IPS-18a (cell line): ENCODE measurements at regions not wholly inside any gene's neighbourhood (a gene's known extent, or its start where the extent isn't known, plus 50 kb on each side); places are given as distances from the start of the nearest gene placed in this dataset.

Experiments
- H3K27ac ChIP-seq: one replicate; pipeline ENCODE4 v1.5.1; 2013; ENCODE audit warnings: low read length
- H3K27me3 ChIP-seq: one replicate; pipeline ENCODE4 v1.6.1; 2013; ENCODE audit warnings: mild to moderate bottlenecking, low read length; ENCODE audit not compliant: control insufficient read depth, insufficient read depth
- H3K36me3 ChIP-seq: one replicate; pipeline ENCODE4 v1.6.1; 2013; ENCODE audit warnings: low read depth, low read length; ENCODE audit not compliant: control insufficient read depth
- H3K4me1 ChIP-seq: one replicate; pipeline ENCODE4 v1.6.1; 2013; ENCODE audit warnings: low read depth, low read length; ENCODE audit not compliant: control insufficient read depth
- H3K4me3 ChIP-seq: one replicate; pipeline ENCODE4 v1.5.1; 2013; ENCODE audit warnings: low read length
- H3K9ac ChIP-seq: one replicate; pipeline ENCODE4 v1.6.1; 2013; ENCODE audit warnings: mild to moderate bottlenecking, low read length, moderate library complexity
- H3K9me3 ChIP-seq: one replicate; pipeline ENCODE4 v1.6.1; 2013; ENCODE audit warnings: low read depth, low read length; ENCODE audit not compliant: control insufficient read depth

DNA sequence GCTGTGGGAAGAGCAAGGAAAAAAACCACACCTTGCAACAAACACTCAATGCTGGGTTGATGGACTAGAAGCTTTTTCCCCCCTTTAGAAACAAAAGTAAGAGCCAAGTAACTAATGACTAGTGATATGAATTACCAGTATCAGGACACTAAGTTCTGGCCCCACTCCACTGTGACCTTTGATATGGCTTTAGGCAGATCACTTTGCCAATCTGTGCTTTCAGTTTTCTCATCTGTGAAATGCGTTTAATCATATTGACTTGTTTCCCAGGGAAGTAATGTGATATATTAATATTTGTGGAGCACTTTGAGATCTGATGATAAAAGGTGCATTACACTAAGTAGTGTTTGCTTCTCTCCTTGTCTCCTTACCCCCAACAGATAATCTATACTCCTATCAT lies 319.3 kb upstream of the SATB1 start:
- no peak overlapping the region for H3K9ac ChIP-seq
- H3K27ac ChIP-seq = no peak overlapping the region
- no peaks in the 10 kb centered on the region for H3K4me1 ChIP-seq
- H3K4me3 ChIP-seq = no peak overlapping the region
- H3K9me3 ChIP-seq = no peaks in the 10 kb centered on the region
- H3K27me3 ChIP-seq = no peaks in the 10 kb centered on the region
- no peaks in the 10 kb centered on the region for H3K36me3 ChIP-seq

DNA sequence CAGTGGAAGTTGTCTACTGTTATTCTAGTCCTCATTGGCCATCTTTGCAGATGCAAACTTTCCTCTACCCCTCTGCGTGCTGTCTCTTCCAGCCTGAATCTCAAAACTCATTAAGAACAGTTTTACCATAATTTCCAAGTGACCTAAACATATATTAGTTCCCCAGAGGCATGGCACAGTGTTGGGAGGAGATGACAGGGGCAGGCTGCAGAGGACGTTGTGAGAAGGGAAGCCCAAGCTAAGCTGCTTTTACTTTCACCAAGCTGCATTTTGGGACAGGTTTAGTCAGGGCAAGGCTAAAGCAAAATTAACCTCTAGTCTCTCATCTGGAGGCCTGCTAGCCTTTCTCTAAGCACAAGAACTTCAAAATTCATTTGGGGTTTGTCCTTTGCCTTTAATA lies 318.6 kb upstream of the SATB1 start:
- no peak overlapping the region for H3K27ac ChIP-seq
- H3K27me3 ChIP-seq = no peaks in the 10 kb centered on the region
- no peaks in the 10 kb centered on the region for H3K9me3 ChIP-seq
- H3K4me1 ChIP-seq = no peaks in the 10 kb centered on the region
- H3K36me3 ChIP-seq = no peaks in the 10 kb centered on the region
- H3K9ac ChIP-seq = no peak overlapping the region
- no peak overlapping the region for H3K4me3 ChIP-seq

DNA sequence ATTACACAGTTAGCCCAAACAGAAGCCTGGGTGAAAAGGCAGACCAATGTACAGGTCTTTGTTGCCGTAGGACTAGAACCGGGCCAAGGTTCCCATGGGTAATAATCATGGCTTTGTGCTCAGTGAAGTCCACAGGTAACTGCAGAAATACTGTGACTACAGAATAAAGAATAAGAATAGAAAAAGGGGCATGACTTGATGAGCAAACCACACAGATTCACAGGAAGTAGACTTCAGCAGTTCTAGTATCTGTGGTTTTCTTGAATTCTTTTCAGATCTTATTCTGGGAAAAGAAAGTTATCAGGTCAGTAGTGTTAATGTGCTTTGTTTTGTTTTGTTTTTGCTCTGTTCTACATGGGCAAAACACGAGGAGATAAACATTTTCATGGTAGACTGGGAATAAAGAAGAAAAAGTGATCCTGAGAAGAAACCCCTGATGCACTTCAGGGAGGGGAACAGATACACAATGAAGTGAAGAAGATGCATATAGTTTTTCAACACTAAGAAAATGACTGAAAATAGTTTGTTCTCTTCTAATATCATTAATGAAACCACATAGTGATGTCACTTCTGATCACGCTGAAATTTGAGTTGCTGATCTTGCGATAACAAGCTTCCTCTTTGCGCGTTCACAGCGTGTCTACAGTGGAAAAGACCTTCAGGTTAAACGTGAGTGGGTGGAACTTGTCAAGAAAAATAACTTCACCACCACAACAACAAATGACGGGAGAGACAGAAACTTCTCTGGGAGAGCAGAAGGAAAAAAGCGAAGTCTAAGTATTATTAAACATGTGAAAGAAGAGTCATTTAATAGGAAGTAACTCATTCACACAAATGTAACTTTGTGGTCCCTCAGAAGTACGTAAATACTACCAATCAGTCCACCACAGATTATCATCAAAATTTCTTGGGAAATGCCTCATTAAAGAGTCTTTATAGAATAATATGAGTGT lies 315.8 kb upstream of the SATB1 start:
- Histone ChIP-seq H3K4me1 (no peaks in the 10 kb centered on the region), H3K27ac (no peak overlapping the region), H3K27me3 (no peaks in the 10 kb centered on the region), H3K9ac (no peak overlapping the region), H3K36me3 (no peaks in the 10 kb centered on the region), H3K4me3 (no peak overlapping the region), H3K9me3 (no peaks in the 10 kb centered on the region)

GRCh38 chr3:18739099-18739433 lies 313.9 kb upstream of the SATB1 start:
- Histone ChIP-seq H3K4me1 (no peaks in the 10 kb centered on the region), H3K4me3 (no peak overlapping the region), H3K9me3 (no peaks in the 10 kb centered on the region), H3K36me3 (no peaks in the 10 kb centered on the region), H3K27ac (no peak overlapping the region), H3K27me3 (no peaks in the 10 kb centered on the region), H3K9ac (no peak overlapping the region)

GRCh38 chr3:18738393-18739098 lies 313.4 kb upstream of the SATB1 start:
- no peaks in the 10 kb centered on the region for H3K9me3 ChIP-seq
- H3K36me3 ChIP-seq = no peaks in the 10 kb centered on the region
- H3K4me3 ChIP-seq = no peak overlapping the region
- H3K4me1 ChIP-seq = no peaks in the 10 kb centered on the region
- no peaks in the 10 kb centered on the region for H3K27me3 ChIP-seq
- H3K27ac ChIP-seq = no peak overlapping the region
- H3K9ac ChIP-seq = no peak overlapping the region

DNA sequence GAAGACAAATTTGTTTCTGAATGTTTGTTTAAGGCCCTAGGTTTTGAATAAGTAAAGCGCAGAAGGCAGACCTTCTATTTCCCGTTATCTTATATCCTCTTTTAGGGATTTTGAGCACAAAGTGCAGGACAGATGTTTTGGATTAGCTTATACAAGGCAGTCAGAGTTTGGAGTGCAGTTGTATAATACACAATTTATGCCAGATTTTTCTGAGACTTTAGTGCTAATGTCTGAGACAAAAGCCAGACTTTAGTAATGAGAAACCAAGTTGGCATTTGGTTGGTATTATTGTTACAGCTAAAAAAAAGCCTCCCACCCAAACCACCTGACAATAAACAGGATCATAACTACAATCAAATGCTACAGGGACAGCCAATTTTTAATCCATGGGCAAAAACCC lies 309.9 kb upstream of the SATB1 start:
- no peaks in the 10 kb centered on the region for H3K9me3 ChIP-seq
- no peaks in the 10 kb centered on the region for H3K36me3 ChIP-seq
- no peaks in the 10 kb centered on the region for H3K4me1 ChIP-seq
- H3K27ac ChIP-seq = no peak overlapping the region
- H3K9ac ChIP-seq = no peak overlapping the region
- no peak overlapping the region for H3K4me3 ChIP-seq
- no peaks in the 10 kb centered on the region for H3K27me3 ChIP-seq

GRCh38 chr3:18734309-18734708 lies 309.2 kb upstream of the SATB1 start:
- no peaks in the 10 kb centered on the region for H3K27me3 ChIP-seq

DNA sequence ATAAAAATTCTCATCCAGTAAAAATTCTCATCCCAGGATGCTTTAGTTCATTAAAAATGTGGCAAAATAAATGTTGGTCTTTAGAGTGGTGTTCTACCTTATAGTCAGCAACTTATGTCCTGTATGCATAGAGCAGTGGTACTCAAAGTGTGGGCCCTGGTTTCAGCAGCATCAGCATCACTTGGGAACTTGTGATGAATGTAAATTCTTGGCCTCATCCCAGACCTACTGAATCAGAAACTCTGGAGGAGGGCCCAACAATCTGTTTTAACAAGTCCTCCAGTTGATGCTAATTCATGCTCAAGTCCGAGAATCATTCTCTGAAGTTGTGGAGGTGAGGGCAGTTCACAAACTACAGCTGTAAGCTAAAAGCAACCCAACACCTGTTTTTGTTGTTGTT lies 307.3 kb upstream of the SATB1 start:
- no peaks in the 10 kb centered on the region for H3K9me3 ChIP-seq
- no peaks in the 10 kb centered on the region for H3K4me1 ChIP-seq
- no peaks in the 10 kb centered on the region for H3K27me3 ChIP-seq
- no peak overlapping the region for H3K9ac ChIP-seq
- no peaks in the 10 kb centered on the region for H3K36me3 ChIP-seq
- no peak overlapping the region for H3K27ac ChIP-seq
- H3K4me3 ChIP-seq = no peak overlapping the region

More at GRCh38 chr3:18734309-18734708, 309.2 kb upstream of the SATB1 start:
- H3K9ac ChIP-seq = no peak overlapping the region
- no peaks in the 10 kb centered on the region for H3K9me3 ChIP-seq
- no peak overlapping the region for H3K27ac ChIP-seq
- no peak overlapping the region for H3K4me3 ChIP-seq
- no peaks in the 10 kb centered on the region for H3K4me1 ChIP-seq
- H3K36me3 ChIP-seq = no peaks in the 10 kb centered on the region

GRCh38 chr3:18730491-18730890 lies 305.4 kb upstream of the SATB1 start:
- no peaks in the 10 kb centered on the region for H3K4me1 ChIP-seq
- H3K36me3 ChIP-seq = no peaks in the 10 kb centered on the region

DNA sequence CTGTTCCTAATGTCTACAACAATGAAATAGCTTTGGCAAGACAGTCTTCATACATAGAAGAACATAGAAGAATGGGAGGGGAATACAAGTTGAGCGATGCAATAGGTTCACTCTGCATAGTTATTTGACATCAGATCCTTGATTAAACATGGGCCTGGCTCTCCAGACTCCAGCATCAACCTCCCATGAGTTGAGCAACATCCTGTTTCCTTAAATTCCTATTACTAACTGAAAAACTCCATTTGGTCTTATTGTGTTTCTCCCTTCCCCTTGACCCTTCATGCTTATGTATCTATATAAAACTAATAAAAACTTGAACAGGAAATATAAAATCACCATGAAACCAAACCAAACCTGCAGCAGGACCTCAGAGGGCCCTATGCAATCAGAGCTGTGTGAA lies 304.5 kb upstream of the SATB1 start:
- Histone ChIP-seq H3K4me1 (no peaks in the 10 kb centered on the region), H3K4me3 (no peak overlapping the region), H3K27ac (no peak overlapping the region), H3K36me3 (no peaks in the 10 kb centered on the region), H3K9me3 (no peaks in the 10 kb centered on the region), H3K27me3 (no peaks in the 10 kb centered on the region), H3K9ac (no peak overlapping the region)

More at GRCh38 chr3:18730491-18730890, 305.4 kb upstream of the SATB1 start:
- H3K27ac ChIP-seq = no peak overlapping the region
- H3K27me3 ChIP-seq = no peaks in the 10 kb centered on the region
- H3K4me3 ChIP-seq = no peak overlapping the region
- no peak overlapping the region for H3K9ac ChIP-seq
- H3K9me3 ChIP-seq = no peaks in the 10 kb centered on the region

DNA sequence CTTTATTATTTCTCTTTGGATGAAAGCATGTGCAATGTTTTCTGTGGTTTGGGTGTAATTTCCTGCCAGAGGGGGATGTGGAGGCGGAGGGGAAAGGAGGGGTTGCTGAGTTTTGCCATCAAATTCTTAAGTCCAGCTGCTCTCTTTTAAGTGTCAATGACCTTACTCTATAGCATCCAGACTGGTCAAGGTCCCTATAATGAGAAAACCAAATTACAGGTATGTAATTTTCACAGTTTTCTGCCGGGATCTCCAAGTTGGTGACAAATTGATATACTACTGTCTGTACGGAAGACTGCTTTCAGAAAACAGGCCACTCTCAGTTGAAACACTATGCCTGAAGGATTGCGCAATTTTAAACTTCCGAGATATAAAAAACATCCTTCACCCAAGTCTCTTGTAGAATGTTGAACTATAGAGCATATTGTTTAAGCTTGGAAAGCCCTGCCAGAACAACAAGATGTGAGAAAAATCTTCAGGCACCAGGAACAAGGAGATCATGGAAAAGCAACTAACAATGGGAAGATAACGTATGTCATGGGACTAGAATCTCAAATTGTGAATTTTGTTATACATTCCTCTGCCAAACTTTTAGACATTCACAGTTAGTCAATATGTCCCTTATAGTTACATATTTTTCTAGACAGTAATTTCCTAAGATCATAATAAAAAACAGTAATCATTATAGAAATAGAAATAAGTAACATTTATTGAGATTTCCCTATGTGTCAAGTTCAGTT lies 300.7 kb upstream of the SATB1 start:
- Histone ChIP-seq H3K4me3 (no peak overlapping the region), H3K27ac (no peak overlapping the region), H3K36me3 (no peaks in the 10 kb centered on the region), H3K27me3 (no peaks in the 10 kb centered on the region), H3K4me1 (no peaks in the 10 kb centered on the region), H3K9ac (no peak overlapping the region), H3K9me3 (no peaks in the 10 kb centered on the region)
